C1 segment of cervical spinal cord (tissue), 14 donors: ENCODE measurements at regions not wholly inside any gene's neighbourhood (a gene's known extent, or its start where the extent isn't known, plus 50 kb on each side); places are given as distances from the start of the nearest gene placed in this dataset.
A peak's percentile ranks its signal among the peaks of the same experiment; 100 is the strongest.

Experiments
- DNase-seq, 14 donors: peaks; one replicate each; lab custom pipeline; 2025; lab: John Stamatoyannopoulos, UW

DNA sequence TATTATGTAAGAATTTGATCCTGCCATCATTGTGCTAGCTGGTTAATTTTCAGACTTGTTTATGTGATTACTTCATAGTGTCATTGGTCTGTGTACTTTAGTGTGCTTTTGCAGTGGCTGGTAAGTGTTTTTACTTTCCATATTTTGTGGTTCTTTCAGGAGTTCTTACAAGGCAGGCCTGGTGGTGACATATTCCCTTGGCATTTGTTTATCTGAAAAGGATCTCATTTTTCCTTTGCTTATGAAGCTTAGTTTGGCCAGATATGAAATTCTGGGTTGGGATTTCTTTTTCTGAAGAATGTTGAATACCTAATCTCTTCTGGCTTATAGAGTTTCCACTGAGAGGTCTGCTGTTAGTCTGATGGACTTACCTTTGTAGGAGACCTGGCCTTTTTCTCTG is 72.8 kb upstream of the MC4R start:
- no peak for DNase-seq

DNA sequence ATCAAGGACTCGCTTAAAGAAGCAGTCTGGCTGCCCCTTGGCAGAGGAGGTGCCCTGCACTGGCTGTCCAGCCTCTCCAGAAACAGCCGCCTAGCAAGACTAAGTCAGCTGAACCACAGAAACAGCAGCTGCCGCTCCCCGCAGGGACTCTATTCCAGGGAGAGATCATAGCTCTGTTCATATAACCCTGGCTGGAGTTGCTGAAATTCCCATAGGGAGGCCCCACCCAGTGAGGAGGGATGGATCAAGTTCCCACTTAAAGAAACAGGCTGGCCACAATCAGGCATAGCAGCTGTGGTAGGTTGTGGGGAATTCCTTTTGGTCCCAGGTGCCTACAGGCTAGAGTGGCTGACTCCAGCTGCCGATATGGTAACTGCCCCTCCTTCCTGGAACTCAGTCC is 74.2 kb upstream of the MC4R start:
- no peak for DNase-seq

DNA sequence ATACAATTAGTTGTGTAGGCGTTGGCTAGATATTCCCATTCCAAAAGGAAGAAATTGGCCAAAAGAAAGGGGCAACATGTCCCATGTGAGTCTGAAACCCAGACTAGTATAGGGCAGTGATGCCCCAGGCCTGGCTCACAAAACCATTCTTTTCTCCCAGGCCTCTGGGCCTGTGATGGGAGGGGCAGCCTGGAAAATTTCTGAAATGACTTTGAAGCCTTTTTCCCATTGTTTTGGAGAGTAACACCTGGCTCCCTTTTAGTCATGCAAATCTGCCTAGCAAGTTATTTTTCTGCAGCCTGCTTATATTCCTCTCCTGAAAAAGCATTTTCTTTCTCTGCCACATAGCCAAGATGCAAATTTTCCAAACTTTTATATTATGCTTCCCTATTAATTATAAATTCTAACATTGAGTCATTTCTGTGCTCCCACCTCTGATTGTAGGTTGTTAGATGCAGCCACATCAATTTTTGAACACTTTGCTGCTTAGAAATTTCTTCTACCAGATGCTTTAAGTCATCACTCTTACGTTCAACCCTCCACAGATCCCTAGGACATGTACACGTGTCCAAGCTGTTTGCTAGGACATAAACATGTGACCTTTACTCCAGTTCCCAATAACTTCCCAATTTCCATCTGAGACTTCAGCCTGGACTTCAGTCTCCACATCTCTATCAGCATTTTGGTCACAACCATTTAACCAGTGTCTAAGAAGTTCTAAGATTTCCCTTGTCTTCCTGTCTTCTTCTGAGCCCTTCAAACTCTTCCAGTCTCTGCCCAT is 76.1 kb upstream of the MC4R start:
- no peak for DNase-seq

DNA sequence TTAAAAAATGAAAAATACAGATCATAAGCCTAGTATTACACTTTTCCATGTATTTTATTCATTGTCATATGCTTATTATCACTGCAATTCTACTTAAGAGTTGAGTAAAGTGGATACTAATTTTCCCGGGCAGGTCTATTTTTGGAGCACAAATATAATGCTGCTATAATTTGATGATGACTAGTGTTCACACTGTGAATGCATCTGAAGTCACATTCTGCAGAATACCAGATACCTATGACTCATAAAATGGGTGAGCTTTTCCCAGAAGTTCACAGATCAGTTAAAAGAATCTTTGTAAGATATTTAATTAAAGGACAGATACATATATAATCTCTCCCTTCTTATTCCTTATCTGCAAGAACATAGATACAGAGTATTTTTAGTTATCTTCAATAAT is 79.8 kb upstream of the MC4R start:
- DNase-seq, result no peak

DNA sequence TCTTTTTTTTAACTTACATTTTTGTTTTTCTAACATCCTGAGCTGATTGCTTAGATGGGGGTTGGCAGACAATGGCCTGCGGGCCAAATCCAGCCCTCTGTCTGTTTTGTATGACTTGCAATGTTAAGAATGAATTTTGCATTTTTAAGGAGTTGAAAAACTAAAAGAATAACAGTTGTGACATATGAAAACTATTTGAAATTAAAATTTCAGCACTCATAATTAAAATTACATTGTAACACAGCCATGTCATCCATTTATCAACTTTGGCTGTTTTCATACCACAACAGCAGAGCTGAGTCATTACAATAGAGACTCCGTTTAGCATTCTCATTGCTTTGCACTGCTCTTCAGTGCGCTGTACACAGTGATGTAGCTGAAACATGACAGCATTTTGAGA is 94.1 kb upstream of the MC4R start:
- no peak for DNase-seq

DNA sequence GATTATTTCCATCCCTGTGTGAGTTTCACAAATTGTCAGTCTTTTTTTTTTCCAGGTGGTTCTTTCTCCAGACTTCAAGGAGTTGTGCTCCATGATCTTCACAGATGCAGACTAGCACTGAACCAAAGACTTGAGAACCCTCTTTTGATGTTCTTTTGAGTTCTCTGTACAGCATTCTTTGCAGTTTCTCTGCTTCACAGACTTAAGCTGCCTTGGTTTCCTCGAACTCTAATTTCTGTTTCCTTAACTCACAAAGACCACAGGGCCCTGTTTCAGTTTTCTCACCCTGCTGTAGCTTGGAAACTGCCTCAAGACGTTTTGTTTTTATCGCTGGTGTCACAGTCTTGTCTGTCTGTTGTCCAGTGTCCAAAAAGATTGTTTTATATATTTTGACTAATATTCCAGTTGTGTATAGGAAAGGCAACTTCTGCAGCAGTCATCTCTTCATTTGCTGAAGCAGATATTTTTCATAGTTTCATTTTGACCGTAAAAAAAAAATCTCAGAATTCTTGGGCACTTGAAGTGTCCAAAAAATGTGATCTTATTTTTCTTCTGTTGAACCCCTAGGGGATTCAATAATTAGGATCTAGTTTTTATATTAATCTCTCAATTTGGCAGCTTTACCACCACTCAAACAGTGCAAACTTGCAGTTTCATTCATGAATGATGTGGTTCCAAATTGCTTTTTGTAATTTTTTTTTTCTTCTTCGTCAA is 97.0 kb upstream of the MC4R start:
- DNase-seq, result no peak

DNA sequence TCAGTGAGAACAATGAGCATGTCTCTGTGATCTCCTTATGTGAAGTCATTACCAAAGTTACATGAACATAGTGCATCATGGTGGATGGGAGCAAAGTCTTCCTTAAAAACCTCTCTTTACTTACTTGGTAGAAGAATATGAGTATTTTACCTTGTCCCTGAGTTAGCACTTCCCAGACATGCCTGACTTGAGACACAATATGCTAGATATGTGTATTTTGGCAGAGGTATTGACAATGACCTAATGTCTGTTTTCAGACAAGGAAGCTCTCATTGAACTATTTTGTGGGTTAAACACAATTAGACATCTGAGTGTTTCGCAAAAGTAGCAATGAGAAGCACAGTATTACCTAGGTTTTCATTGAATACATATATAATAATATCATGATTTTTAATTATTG is 99.1 kb upstream of the MC4R start:
- no peak for DNase-seq

DNA sequence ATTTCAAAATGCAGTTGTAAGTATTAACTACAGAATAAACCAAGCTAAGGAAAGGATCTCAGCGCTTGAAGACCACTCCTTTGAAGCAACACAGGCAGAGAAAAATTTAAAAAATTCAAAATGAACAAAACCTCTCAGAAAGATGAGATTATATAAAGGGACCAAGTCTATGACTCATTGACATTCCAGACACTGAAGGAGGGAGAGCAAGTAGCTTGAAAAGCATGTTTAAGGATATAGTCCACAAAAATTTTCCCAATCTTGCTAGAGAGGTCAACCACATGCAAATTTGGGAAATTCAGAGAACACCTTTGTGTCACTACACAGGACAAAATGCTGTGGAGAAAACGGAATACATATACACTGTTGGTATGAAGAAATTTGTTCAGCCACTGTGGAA is 112.6 kb upstream of the MC4R start:
- DNase-seq, result no peak

DNA sequence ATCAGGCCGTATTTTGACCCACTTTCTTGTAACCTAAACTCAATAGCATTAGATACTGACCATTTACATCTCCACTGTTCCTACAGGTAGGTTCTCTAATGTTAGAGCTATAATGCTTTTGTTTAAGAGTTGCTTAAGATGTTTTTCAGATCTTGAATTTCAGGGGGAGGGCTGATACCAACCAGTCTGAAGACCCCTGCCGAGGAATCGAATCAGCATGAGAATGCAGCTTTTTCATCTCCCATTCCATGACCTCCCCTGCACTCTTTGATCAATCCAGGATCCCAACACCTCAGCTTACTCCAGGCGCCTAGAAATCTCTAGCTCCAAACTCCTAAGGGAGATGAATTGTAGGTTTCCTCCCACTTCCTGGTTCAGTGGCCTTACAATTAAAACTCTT is 120.5 kb upstream of the MC4R start:
- no peak for DNase-seq

DNA sequence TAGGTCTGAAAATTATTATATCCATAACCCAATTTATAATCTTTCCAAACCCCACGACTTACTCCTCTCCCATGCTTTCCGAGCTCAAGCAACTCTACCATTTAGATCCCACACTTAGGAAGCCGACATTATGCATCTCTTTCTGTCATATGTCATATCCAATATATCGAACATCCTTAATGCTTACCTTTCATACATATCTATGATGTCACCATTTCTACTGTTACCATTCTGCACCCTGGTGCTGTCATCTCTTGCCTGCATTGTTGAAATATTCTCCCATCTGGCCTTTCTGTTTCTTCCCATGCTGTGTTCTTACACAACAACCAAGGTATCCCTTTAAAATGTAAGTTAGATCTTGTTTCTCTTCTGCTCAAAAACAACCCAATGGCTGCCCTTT is 127.1 kb upstream of the MC4R start:
- DNase-seq, result no peak

DNA sequence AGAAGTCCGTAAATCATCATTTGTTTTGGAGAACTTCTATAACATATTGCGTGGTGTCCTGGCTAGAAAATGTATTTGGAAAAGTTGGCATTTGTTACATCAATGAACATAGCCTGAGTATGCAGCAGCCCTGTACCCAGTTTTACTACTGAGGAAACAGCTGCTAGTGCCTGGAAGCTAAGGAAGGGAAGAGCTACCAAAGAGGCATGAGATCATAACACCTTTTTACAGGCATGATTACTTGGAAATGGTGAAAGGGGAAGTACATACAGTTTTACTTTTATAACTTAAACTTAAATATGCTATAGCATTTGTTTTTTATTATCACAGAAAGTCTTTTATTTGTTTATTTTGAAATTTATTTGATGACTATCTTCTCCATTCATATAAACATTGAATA is 128.4 kb upstream of the MC4R start:
- DNase-seq, result no peak

DNA sequence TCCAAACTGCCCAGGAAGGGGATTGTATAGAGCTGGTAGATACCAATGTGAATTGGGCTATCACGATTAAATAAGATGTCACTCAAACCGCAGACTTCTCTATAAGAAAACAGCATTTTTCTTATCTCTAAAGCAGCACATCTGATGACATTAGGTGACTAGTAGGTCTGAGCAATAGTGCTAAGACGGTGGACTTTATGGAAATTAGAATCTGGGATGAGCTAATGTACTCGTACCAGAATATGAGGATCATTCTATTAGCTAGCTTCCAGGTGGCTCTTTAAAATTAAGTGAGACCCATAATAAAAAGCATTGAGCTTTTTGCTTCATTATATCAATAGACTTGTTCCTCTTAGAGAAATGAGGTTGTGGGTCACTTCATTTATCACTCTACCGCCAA is 130.0 kb upstream of the MC4R start:
- no peak for DNase-seq

DNA sequence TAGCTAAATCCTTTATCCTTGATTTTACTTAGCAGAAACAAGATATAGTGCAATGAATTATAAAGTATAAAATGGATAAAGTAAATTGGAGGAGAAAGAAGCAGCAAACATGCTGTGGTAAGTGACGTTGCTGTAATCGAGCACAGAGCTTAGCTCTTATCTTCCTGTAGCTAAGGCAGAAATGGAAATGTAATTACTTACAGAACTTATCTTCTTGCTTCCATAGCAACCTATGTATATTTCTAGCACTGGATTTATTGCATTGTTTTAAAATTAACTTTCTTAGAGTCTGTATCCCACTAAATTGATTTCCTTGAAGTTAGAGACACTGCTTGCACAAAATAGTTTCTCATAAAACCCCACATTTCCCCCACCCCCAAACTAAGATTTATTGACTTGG is 130.6 kb upstream of the MC4R start:
- DNase-seq, result no peak

DNA sequence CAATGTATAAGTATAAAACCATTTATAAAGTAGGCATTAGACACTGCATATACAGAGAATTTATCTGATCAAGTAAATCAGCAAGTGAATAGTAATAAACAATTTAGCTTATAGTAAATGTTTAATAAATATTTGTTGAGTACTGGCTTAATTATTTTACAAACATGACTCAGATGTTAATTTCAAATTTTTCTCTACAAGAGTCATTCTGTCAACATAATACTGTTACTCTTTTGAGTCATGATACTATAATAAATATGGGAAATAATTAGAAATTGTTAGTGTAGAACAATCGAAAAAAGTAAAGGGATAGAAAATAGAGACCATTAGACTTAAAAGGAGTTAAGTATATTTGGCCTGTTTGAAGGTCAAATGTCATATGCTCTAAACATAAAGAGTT is 133.6 kb upstream of the MC4R start:
- DNase-seq, result no peak

DNA sequence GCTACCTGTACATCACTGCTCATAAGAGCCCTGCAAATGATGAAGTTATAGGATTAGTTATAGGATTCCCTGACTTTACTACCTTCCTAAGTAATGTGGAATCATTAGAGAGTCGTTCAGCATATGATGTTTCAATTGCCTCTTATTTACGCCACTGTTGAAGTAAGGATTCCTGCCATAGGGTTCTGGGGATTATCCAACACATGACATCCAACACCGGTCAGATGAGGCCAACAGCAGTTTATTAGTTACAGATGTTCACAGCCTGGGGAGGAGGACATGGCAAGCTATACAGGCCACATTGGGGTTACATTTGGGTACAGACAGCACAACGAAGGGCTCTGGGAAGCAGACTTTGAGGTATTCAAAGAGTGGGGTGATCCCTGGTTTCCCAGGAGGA is 134.1 kb upstream of the MC4R start:
- no peak for DNase-seq

DNA sequence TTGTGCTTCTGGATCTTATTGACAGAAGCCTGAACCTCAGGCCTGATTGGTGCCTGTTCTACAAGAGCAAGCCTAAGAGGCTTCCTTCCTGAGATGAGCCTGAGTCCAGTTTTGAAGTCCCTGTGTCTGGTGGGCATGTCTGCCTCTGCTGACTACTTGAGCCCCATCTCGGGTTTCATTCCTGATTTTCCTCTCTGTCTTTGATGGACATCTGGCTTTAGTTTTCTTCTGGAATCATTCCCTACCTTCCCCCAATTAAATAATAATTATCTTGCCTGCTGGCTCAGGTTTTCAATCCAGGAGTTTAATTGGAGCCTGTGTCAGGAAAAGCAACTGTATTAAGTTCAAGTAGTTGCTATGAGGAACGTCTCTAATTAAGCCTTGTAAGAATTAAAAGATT is 135.5 kb upstream of the MC4R start:
- DNase-seq, result no peak

DNA sequence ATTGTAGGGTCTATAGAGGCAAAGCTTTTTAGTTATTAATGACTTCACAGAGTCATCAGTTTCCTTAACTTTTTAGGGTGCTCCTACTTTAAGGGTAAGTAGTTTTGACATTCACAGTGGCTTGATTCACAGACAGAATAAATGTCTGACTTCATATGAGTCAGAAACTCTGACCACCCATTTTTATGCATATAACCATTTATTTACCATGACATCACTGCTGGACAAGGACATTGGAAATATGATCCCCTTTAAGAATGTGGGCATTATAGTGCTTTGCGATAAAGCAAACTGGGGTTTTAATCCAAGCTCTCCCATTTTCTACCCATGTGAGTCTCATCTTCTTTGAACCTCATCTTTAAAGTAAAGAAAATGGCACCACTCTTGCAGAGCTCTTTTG is 162.0 kb upstream of the MC4R start:
- no peak for DNase-seq

DNA sequence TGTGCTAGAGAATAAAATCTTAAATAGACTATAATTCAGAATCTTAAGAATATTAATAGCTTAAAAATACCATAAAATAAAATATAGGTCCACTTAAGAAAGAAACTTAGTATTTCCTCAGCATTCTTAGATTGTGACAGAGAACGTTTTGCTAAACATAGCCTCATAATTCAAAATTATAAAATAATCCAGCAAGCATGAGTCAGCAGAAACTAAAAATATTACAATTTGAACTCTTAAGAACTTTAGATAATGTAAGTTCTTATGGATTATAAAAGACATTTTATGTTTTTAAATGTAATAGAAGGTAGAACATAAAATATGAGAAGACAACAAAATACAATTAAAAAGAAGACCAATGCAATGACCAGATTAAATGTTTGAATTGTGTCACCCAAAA is 164.5 kb upstream of the MC4R start:
- DNase-seq, result no peak

DNA sequence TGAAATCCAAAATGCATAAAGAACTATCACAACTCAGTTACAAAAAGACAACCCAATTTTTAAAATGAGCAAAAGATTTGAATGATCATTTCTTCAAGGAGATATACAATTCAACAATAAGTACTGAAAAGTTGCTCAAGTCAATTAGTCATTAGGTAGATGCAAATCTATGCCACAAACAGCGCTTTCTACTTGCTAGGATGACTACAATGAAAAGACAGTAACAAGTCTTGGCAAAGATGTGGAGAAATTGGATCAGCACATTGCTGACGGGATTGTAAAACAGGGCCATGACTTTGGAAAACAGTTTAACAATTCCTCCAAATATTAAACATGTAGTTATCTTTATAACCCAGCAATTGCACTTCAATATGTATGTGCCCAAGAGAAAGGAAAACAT is 166.3 kb upstream of the MC4R start:
- no peak for DNase-seq

DNA sequence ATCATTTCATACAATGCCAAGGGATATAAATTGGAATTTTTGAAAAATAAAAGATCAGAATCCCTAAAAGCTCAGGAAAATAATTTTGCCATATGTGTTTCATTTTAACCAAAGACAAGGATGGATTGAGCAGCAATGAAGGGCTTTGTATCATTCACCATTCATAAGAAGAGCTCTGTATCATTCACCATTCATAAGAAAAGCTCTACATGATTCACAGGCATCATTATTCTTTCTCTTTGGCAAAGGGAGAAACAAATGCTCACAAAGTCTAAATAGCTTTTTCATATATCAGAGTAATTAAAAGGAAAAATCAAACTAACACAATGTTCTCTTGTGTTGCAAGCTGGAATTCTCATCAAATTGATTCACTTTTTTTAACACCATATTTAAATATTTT is 169.1 kb upstream of the MC4R start:
- no peak for DNase-seq

DNA sequence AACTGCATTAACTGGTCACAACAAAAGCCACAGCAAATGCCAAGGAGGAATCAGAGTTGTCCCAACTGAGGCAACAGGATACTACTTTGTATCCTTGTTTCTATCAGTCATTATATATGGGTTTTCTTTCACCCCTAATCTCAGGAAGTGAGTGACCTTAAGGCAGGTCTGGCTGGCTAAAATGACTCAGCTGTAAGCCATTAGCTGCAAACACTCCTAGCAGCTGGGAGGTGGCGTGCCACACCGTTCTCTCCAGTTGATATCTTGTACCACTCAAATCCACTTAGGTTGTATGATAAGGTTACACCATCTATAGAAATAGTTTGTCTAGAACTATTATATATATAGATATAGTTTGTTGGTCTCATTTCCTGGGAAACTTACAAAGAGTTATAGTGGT is 171.1 kb upstream of the MC4R start:
- no peak for DNase-seq

DNA sequence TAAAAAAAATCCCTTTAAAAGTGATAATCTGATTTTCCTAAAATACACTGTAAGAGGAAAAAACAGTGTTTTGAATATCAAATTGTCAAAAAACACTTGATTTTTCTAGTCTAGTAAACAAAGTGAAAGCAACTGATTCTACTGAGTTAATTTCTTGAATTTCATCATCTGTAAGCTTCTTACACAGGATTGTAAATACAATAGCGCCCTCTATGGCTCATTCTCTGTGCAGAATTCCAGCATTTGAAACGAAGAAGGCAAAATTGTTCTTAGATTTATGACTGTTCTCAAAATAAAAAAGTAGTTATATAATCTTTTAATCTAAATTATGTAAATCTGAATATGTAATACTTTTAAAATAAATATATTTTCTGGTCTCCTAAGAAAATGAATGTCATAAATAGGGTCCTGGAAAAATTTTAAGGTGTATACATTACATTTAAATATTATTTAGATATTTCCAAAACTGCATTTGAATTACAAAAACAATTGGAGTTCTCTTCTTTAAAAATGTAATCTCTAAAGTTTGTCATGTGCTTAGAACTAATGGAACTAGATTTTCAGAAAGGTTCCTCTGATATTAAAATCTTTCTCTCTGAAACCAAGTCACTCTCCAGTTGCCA is 176.9 kb upstream of the MC4R start:
- DNase-seq, result peak in 2 of 14 donors; percentile 4

DNA sequence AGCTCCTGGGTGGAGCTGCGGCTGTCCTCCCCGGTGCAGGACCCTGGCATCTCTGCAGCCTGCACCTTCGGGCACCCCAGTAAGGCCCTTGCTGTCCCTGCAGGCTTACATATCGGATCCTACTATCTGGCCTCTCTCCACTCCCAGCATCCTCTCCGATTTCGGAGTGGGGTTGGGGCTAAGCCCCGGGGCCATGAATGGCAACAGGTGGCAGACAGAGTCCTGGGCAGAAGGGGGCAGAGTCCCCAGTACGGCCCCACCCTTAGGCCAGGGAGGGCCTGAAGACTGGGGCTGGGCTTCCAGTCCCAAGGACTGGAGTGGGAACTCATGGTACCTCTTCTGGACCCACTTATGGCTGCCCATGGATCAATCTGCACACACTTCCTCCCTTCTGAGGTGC is 180.4 kb upstream of the MC4R start:
- DNase-seq, result no peak
